HFF-Myc (cell line): ENCODE measurements at regions not wholly inside any gene's neighbourhood (a gene's known extent, or its start where the extent isn't known, plus 50 kb on each side); places are given as distances from the start of the nearest gene placed in this dataset.

Experiments
- DNase-seq: peaks from one replicate; pipeline ENCODE4 v3.0.0-alpha.2; 2011; ENCODE audit warnings: low read depth; ENCODE audit errors: extremely low read depth
- H3K4me3 ChIP-seq: replicated peaks from 2 replicates; pipeline ENCODE4 v1.5.1; 2011; ENCODE audit warnings: low read depth, mild to moderate bottlenecking, control low read depth, low read length
- TF ChIP-seq, protein P1 (sequence below): IDR thresholded peaks from 2 replicates; pipeline ENCODE4 v1.5.1; 2012; ENCODE audit warnings: mild to moderate bottlenecking, low read depth, low read length, control low read depth; ENCODE audit errors: missing control alignments

GRCh38 chr2:223107825-223108224, 55.8 kb downstream of the KCNE4 start:
- TF ChIP-seq, protein P1, sequence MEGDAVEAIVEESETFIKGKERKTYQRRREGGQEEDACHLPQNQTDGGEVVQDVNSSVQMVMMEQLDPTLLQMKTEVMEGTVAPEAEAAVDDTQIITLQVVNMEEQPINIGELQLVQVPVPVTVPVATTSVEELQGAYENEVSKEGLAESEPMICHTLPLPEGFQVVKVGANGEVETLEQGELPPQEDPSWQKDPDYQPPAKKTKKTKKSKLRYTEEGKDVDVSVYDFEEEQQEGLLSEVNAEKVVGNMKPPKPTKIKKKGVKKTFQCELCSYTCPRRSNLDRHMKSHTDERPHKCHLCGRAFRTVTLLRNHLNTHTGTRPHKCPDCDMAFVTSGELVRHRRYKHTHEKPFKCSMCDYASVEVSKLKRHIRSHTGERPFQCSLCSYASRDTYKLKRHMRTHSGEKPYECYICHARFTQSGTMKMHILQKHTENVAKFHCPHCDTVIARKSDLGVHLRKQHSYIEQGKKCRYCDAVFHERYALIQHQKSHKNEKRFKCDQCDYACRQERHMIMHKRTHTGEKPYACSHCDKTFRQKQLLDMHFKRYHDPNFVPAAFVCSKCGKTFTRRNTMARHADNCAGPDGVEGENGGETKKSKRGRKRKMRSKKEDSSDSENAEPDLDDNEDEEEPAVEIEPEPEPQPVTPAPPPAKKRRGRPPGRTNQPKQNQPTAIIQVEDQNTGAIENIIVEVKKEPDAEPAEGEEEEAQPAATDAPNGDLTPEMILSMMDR: no peak
- no peak for DNase-seq
- no peak overlapping the region for H3K4me3 ChIP-seq

DNA sequence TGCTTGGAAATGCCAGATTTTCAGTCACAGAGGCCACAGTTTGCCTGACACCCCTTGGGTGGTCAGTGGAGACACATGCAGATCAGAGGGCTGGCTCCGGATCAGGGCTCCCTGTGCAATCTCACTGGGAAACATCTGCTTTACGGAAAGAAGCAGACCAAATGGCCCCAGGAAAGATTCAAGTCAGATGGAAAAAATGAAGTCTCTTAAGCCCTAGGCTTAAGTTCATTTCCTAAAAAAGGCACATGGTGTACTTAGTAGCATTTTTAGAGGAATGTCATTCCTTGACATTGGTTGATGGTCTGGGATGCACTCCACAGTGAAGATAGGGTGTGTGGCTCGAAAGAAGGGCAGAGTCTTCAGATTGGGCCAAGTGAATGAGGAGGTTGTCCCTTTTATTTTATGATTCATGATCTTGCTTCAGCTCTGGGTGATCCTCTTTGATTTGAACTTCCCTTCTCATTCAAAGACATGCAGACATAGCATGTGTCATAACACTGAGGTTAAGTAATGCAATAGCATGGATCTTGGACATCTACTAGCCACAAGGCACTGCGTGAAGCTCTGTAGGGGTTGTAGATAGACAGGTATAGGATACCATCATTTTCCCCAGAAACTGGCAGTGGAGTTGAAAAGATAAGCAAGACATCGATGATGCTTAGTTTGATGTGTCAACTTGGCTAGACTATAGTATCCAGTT, 56.5 kb downstream of the KCNE4 start:
- H3K4me3 ChIP-seq: no peak overlapping the region
- DNase-seq: no peak
- TF ChIP-seq, protein P1: no peak

DNA sequence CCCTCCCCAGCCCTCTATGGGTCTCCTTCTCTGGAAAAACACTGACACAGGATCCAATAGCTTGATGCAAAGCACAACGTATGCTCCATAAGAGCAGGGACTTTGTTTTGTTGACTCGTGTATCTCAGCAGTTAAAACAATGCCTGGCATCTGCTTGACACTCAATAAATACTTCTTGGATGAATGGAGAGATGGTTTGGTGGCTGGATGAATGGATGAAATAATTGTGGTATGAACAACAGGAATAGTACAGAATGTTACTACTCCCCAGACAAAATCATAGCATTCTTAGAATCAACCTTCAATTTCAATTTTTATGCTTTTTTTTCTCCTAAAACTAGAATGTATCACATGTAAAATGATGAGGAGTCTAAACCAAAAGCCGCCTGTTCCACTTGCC, 57.4 kb downstream of the KCNE4 start:
- DNase-seq: no peak
- TF ChIP-seq, protein P1: no peak
- H3K4me3 ChIP-seq: no peak overlapping the region

GRCh38 chr2:223113161-223113560, 61.2 kb downstream of the KCNE4 start:
- H3K4me3 ChIP-seq: no peak overlapping the region
- DNase-seq: no peak
- TF ChIP-seq, protein P1: no peak

DNA sequence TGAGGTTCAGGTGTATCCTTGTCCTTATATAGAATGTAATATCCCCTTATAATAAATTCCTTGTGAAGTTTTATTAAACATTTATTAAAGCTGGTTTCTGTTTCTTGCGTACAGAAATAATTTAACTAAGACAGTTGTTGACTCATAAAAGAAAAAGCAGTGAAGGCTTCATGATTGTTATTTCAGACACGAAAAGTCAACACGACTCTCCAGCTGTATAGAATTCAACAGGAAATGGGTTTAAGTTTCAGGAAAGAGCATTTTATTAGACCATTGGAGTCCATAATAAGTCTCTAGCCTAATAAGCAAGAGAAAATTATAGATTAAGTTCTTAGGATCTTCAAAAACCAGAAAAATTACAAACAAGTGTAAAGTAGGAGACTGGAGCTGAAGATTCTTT, 62.2 kb downstream of the KCNE4 start:
- no peak for DNase-seq
- TF ChIP-seq, protein P1: no peak
- no peak overlapping the region for H3K4me3 ChIP-seq

DNA sequence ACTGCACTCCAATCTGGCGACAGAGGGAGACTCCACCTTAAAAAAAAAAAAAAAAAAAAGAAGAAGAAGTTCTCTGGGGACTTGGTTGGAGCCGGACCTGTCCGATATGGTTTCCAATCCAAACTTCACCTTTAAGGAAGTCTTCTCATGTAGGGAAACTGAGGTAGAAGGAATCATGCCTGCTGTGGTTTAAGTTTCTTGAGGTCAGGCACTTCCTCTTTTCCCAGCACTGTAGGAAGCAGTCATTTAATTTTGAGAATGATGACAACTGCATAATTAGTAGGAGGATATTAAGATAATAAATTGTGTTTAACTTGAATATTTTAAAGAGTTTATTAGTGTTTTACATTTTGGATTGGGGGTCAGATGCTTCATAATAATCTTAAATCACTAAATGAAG, 62.9 kb downstream of the KCNE4 start:
- no peak overlapping the region for H3K4me3 ChIP-seq
- DNase-seq: no peak
- TF ChIP-seq, protein P1: no peak

DNA sequence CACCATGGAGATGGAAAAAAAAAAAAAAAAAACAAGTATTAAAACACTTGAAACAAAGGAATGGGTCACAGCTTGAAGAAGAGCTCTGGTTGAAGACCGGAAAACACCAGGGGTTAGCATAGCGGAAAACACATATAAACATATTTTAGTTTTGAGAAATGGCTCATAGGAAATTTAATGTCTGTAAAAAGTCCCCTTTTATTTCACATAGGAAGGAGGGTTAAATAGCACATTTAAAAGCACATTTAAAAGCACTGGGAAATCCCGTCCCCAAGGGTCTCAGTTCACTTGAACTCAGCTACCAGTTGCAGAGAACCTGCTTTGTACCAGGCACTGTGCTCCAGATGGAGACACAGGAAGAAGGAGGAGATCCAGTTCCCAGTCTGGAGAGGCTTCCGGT, 65.5 kb downstream of the KCNE4 start:
- DNase-seq: no peak
- TF ChIP-seq, protein P1: no peak
- H3K4me3 ChIP-seq: no peak overlapping the region
